ENCODE measurements at regions not wholly inside any gene's neighbourhood (a gene's known extent, or its start where the extent isn't known, plus 50 kb on each side); places are given as distances from the start of the nearest gene placed in this dataset.

DNA sequence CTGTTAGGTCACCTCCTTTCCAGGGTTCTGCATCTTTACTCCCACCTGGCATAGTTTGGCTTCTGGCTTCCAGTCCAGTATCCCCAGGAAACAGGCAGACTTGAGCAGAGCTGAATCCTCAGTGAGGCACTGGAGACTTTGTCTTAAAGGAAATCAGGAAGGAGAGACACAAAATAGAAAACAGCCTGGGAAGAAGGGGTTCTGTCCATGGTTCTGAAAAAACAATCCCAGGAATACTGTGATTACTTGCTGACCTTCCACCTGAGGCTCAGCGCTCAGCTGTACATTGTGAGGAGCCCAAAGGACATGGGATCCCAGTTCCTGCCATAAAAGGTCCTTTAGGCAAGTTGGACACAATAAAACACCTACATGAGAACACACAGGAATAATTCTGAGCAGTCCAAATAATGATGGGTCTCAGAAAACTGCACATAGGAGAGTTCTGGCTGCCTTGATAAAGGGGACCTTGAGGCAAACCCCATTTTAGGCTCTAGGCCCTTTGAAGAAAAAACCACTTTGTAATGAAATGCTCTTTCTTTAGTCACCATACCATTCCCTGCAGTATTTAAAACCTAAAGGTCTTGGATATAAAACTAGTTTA, 81.4 kb upstream of the CRHR1 start:
- intact Hi-C loops (cut with micrococcal nuclease) = loop anchor here (10.0 kb wide), 1 partner anchor 52 kb away; no protein-coding TSS in a partner anchor
- DNase-seq = no peak
- no peak for ATAC-seq

DNA sequence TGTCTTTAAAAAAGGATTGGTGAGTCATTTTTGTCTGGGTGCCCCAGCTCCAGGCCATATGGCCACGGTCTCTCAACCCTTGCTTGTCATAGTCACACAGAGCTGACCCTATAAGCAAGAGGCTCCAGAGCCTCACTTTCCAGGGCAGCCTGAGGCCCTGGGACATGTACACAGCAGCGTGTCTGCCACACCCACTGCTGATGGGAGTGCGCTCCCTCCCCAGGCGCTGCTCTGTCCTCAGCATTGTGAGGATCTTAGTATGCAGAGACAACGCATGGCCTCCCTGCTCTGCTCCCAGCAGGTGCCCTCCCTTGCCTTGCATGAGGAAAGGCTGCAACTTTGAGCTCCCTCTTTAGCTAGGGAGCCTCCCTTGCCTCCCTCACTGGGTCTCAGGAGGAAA, 80.8 kb upstream of the CRHR1 start:
- ATAC-seq = no peak
- no peak for DNase-seq
- intact Hi-C loops (cut with micrococcal nuclease) = loop anchor here (10.0 kb wide), 1 partner anchor 51 kb away; no protein-coding TSS in a partner anchor

DNA sequence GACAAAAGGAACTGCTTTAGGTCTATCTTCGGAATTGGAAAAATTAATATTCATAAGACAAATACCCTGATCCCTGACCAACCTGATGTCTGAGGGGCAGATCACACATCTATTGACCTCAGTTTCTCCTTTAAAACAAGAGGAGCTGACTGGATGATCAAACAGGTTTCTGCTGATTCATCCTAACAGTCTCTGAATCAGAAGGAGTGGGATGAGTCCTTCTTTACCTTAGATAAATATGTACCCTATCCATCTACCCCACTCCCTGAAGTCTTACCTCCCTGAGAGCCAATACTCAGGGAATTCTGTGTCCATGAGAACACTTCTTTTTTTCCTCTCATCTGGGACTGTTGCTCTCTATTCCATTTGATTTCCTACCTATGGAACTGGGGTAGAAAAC, 80.3 kb upstream of the CRHR1 start:
- intact Hi-C loops (cut with micrococcal nuclease) = loop anchor here (10.0 kb wide), 1 partner anchor 51 kb away; no protein-coding TSS in a partner anchor
- DNase-seq = no peak
- no peak for ATAC-seq

DNA sequence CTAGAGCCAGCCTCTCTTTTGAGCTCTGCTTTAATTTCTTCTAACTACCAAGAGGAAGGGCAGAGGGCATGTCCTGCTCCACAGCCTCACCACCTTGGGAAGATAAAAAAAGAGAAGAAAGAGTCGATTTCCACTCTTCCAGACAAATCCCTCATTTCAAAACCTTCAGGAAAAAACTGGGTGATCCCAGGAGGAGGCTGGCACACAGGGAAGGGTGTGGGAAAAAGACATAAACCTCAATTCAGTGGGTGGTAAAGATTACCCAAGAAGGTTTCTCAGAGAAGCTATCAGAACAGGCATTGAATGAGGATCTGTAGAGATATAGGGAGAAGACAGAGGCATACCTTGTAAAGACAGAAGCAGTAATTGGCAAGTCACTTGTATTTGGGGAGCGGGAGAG, 79.9 kb upstream of the CRHR1 start:
- DNase-seq (no peak), ATAC-seq (no peak)
- intact Hi-C loops (cut with micrococcal nuclease) = loop anchor here (10.0 kb wide), 1 partner anchor 51 kb away; no protein-coding TSS in a partner anchor

DNA sequence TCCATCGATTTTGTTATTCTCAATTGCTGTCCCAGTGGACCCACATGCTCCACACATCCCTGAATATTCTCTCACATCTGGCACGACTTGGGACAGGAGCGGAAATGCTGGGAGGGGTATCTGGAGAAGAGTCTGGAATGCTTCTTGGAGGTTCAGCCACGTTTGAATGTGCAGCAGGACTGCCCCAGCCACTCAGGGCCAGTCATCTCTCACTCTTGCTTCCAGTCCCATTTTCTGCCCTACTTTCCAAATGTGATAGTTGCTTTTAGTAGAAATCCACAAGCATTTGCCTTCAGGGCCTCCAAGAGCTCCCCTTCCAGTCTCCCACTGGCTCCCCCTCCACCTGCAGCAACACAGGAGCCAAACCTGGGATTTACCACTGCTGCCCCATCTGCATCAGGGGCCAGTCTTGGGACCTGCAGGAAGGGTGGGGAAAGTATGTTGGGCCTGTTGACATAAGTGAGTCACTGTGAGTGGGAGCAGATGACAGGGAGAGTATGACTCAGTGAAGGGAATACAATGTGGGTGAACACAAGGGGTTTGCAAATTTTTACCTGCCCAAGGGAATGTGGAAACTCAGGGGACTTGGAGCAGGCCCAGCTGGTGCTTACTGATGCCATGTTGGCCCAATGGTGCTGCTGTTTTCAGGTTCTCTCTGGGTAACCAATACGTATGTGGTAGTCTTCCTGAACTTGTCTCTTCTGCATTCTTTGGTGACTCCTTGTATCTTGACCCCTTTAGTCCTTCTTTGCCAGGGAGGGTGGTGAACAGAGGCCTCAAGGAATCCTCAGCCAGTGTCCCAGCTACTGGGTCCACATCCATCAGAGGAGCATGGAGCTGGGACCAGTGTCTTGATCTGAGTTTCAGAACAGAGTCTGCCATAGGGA, 78.8 kb upstream of the CRHR1 start:
- ATAC-seq (no peak), DNase-seq (no peak)
- intact Hi-C loops (cut with micrococcal nuclease) = loop anchor here (10.0 kb wide), 1 partner anchor 49 kb away; no protein-coding TSS in a partner anchor

DNA sequence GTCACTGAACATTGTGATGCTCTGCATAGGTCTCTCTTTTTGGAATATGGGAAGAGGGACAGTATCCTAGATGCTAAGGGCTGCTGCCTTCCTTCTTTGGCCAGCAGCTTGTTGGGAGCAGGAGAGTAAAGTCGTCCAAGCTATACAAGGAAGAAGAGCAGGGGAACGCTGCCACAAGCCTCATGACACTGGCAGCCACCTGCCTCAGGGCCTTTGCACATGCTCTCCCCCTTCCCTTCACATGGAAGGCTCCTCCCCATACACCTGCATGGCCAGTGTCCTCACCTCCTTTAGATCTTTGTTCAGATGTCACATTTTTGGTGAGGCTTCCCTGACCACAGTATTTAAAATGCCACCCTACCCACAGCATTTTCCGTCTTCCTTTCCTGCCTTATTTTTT, 78.1 kb upstream of the CRHR1 start:
- intact Hi-C loops (cut with micrococcal nuclease) = loop anchor here (10.0 kb wide), 1 partner anchor 49 kb away; no protein-coding TSS in a partner anchor
- ATAC-seq (no peak), DNase-seq (no peak)

DNA sequence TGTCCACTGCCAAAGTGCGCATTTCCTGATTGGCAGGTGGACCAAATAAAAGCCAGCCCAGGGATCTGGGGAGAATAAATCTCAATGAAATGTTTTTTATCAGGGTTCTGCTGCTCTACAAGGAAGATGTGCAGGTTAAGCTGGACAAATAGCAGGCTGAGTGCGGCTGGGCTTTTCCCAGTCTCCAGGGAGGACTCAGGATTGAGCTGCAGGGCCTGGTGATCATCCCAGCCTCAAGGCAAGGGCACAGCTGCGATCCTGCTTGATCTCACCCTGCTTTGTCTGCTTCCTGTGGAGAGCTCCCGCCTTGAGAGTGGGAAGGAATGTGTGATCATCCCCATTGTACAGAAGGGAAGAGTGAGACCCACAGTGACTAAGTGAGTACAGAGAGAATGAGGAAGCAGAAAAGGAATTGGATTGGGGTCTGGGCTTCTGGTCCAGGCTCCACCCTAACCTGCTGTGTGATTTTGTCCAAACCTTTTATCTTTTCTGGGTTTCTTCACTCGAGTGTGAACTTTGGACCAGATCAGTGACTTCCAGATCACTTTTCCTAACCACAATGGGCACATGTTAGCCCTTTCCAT, 75.3 kb upstream of the CRHR1 start:
- intact Hi-C loops (cut with micrococcal nuclease) = loop anchor here (10.0 kb wide), 1 partner anchor 46 kb away; no protein-coding TSS in a partner anchor
- no peak for DNase-seq
- ATAC-seq = no peak

DNA sequence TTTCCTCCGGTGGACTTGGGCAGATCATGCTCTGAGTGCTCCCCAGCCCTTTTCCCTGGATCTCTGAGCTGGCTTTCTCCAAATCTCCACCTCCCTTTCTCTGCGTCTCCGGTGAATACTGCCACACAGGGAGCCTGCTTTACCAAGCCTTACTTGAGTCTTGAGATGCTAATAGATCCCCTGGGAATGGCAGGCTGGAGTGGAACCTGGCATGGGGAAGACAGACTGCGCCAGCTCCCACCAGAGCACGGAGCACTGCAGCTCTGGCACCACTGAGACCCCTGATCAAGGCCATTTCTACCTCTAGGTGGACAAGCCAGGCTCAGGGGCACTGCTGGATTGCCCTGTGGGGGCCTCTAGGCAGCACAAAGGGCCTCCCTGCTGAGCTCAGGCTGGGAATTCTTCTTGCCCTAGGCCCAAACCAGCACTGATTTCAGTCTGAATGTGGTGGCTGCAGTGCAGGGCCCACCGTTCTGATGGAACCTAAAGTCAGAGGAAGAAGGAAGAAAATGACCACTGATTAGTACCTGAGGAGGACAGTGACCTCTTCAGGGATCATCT, 74.3 kb upstream of the CRHR1 start:
- no peak for ATAC-seq
- no peak for DNase-seq
- intact Hi-C loops (cut with micrococcal nuclease) = loop anchor here (10.0 kb wide), 1 partner anchor 45 kb away; no protein-coding TSS in a partner anchor

DNA sequence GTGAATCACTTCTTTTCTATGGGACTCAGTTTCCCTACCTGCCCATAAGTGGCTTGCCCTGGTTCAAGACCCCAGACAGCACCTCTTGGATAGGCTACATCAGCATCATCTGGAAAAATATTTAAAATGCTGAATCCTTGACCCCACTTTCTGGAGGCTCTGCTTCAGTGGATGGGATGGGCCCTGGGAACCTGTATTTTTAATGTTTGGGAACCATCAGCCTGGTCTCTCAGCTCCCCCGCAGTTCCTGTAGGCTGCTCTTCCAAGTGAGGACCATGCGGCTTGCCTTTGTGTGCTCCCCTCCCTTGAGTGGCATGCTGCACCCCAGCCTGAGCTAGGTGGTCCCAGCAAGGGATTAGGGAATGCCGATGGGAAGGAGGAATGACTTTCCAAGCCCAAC, 68.3 kb upstream of the CRHR1 start:
- intact Hi-C loops (cut with micrococcal nuclease) = no loop called here
- ATAC-seq = no peak
- DNase-seq = no peak

DNA sequence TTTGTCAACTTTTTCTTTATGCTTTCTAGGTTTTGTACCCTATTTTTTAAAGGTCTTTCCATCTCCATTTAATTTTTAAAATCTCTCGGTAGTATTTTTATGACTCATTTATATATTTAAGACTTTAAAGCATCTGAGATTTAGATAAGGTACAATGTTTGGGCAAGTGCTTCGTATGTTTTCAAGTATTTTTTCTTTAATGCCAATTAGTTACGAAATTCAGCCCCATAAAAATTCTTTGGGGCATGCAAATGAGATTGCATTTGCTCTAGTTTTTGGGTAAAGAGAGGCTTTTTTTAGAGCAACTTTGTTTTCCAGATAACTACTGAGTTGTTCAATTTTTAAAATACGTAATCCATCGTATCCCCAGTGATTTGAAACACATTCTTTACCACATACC, 65.3 kb upstream of the CRHR1 start:
- intact Hi-C loops (cut with micrococcal nuclease) = no loop called here
- no peak for ATAC-seq
- DNase-seq = no peak

DNA sequence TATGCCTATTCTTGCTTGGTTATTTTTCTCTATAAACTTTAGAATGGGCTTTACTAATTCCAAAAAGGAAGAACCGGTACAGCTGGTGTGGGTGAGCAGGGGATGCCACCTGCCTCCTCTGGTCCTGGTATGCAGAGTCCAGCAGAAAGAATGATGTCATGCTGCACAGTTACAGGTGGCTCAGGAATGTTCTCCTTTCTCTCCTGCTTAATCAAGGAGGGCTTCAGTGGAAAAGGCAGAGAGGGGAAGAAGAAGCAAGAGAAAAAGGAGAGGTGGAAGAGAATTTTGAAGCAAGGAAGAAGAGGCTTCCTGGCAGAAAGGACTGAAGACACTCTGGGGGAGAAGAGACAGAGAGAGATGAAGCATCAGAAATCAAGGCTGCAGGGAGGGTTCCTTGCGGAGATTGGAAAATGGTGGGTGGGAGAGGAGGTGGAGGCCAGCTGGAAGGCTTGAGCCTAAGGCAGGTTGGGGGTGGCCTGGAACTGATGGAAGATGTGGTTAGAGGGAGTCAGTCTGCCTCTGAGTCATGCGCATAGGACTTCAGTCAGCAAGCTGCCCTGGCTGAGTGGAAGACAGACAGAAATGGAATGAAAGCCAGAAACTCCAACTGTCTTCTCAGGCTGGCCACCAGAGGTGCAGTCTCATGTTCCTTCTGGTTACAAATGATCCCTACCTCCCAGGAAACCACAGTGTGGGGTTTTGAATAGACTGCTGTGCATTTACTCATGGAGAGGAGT, 64.6 kb upstream of the CRHR1 start:
- no peak for DNase-seq
- ATAC-seq = peak; percentile 46
- intact Hi-C loops (cut with micrococcal nuclease) = no loop called here

DNA sequence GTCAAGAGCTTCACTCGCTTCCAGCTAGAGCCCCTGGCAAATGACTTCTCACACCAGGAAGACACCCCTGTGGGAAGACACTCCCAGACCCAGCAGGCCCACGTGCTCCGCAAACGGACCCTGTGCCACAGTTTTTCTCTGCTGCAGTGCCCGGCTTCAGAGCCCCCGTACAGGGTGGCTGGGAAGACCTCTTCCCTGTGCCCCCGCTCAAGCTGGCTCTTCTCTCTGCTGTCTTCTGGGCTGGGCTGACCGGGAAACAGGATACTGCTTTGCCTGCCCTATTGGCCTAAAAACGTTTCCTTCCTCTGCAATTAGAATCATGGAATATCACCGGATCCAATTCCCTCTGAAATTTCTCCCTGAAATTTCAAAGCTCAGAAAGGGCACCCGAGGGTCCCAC, 63.7 kb upstream of the CRHR1 start:
- DNase-seq (no peak), ATAC-seq (no peak)
- intact Hi-C loops (cut with micrococcal nuclease) = no loop called here

DNA sequence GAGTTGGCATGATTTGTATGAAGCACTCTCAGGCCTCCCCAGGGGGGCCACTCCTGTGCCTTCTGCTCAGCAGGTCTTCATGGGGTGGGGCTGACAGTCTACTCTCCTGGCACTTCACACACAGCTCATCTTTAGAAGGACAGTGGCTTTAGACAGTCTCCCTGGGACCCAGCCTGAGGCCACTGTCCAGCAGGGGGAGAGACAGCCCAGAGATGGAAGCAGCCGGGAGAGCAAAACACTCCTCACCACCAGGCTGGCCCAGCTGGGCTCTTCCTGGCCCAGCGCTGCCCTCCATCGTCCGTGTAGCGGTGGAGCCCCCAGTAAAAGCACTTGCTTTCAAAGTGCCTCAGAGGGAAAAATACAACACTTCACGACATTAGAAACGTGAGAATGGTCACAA, 62.0 kb upstream of the CRHR1 start:
- ATAC-seq (peak; percentile 65), DNase-seq (no peak)
- intact Hi-C loops (cut with micrococcal nuclease) = no loop called here

DNA sequence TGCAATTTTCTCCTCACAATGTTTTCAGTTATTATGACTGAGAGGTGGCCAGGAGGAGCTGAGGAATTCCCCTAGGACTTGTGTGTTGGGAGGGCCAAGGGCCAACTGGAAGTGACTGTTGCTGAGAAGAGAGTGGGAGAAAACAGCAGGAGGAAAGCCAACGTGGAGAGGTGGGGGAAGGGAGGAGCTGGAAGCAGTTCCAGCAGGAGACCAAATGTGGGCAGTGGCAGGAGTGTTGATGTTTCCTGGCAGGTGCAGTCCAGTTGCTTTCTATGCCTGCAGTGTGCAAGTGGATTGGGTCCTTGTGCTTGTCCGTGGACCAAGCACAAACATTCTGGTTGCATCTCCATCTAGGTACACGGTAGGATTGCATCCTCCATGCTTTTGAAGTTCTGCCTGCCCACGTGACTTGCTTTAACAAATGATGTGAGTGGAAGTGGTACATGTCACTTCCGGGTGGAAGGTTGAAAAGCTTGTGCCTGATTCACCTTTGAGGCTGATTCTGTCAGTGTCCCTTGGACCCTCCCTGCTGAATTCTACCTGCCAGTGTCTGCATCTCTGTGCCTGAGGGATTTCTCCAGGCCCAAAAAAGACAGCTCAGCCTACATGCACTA, 54.7 kb upstream of the CRHR1 start:
- no peak for ATAC-seq
- intact Hi-C loops (cut with micrococcal nuclease) = no loop called here
- DNase-seq = no peak

DNA sequence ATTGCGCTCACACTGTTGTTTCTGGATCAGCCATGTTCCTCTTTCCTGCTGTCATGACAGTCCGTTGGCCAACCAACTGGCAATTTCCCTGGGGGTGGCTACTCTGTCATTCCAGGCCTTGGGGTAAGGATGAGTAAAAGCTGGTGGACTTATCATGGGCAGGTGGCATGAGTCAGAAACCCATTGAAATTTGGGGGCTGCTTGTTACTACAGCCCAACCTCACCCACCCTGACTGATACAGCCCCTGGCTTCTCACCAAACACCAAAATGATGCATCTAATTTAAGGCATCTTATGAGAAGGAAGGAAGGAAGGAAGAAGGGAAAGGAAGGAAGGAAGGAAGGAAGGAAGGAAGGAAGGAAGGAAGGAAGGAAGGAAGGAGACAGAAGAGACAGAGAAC, 53.9 kb upstream of the CRHR1 start:
- ATAC-seq = no peak
- DNase-seq = no peak
- intact Hi-C loops (cut with micrococcal nuclease) = no loop called here

DNA sequence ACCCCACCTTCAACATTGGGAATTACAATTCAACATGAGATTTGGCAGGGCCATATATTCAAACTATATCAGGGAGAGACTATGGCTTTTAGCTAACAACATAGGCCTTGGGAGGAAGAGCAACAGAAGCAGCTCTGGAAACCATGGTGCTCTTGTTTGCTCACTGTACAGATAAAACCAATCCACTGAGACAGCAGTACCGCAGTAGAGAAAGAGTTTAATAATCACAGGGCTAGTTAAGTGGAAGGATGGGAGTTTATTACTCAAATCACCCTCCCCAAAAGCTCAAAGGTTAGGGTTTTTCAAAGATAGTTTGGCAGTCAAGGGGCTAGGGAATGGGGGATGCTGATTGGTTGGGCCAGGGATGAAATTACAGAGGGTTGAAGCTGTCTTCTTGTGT, 52.7 kb upstream of the CRHR1 start:
- intact Hi-C loops (cut with micrococcal nuclease) = no loop called here
- ATAC-seq = no peak

DNA sequence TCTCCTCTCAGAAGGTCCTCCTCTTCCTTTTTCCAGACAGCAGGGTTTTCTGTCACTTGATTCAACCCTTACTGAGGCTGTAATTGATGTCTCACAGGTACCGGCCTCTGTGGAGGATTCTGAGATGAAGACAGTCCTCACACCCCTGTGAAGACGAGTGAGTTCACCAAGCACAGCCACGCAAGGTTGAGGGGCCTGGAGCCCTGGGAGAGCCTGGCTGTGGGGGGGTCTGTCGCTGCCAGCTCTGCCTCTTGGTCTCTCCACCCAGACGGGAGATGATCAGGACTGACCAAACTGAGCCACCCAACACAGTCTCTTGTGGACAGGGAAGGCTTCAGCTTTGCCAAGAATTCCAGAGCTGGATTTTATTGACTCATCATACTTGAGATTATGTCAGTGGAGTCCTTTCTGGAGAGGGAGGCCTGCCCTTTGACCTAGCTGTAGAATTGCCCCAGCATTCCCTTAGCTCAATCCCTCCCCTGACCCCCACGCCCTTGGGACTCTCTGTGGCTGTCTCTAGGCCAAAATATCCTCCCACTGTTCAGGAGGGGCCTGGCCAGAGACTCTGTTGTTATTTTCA, 51.1 kb upstream of the CRHR1 start:
- no peak for ATAC-seq
- intact Hi-C loops (cut with micrococcal nuclease) = no loop called here
- no peak for DNase-seq

More for the DNA sequence above, 52.7 kb upstream of the CRHR1 start:
- no peak for DNase-seq

DNA sequence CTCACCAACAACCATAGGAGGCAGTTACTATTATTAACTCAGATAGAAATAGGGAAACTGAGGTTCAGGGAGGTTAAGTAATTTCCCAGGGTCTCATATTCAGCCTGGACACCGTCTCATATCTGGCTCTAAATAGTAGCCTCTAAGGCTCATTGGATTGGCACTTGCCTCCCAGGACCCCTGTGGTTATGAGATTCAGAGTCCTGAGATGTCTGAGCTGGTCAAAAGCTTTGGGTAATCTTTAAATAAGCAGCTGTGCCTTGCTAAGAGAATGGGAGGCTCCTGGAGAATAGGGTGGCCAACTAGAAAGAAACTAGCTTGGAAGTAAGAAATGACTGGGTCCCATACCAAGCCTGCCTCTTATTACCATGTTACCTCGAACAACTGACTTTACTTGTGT, 50.3 kb upstream of the CRHR1 start:
- intact Hi-C loops (cut with micrococcal nuclease) = no loop called here
- no peak for DNase-seq
- ATAC-seq = no peak

Data from left ventricle myocardium superior (tissue), 1 donor.